HepG2 (cell line): ENCODE measurements at regions not wholly inside any gene's neighbourhood (a gene's known extent, or its start where the extent isn't known, plus 50 kb on each side); places are given as distances from the start of the nearest gene placed in this dataset.

Experiments
- ATAC-seq: fragments of 200-7000 bp; cut with Tn5 transposase; 3 replicates; pipeline ENCODE4 v1.9.1; 2020; ENCODE audit warnings: mild to moderate bottlenecking, moderate library complexity
- BruUV-seq: library from RNA; stranded (reverse); fragments of 400-500 nt; replicated peaks from 2 replicates; lab custom pipeline; 2021; lab: Mats Ljungman, UMichigan
- CTCF ChIA-PET: fragments of 300-600 bp; formaldehyde crosslinking; extraction: SDS; loops from one replicate; lab custom pipeline; 2021; ENCODE audit warnings: low total read pairs, inconsistent platforms, low intra/inter-chr PET ratio; lab: Yijun Ruan, JAX
- POLR2A ChIA-PET: fragments of 350-600 bp; sonication (Branson Sonifier 250); formaldehyde crosslinking; loops from one replicate; lab custom pipeline; 2020; ENCODE audit warnings: antibody characterized with exemption, inconsistent platforms; lab: Yijun Ruan, JAX
- DNase-seq: peaks from one replicate; pipeline ENCODE4 v3.0.0-alpha.2; 2015; ENCODE audit warnings: low spot score
- FAIRE-seq: peaks from 3 replicates; lab custom pipeline; 2011; peaks lifted over from hg19 to GRCh38; lab: Jason Lieb, UNC
- H2AFZ ChIP-seq: one replicate; pipeline ENCODE4 v1.6.1; 2011; ENCODE audit warnings: low read length, inconsistent platforms
- H3K27ac ChIP-seq: fragments of 300-600 bp; 3 replicates; pipeline ENCODE4 v1.8.0; 2011; ENCODE audit warnings: mixed run types, mild to moderate bottlenecking, mixed read lengths, low read length, inconsistent platforms; ENCODE audit not compliant: insufficient read depth; ENCODE audit errors: extremely low read length
- H3K27me3 ChIP-seq, 2 experiments: fragments of 200-600 bp in 1 of 2; 2 replicates in 1 of 2; 3 replicates in 1 of 2; pipeline versions ENCODE4 v1.6.0 to v1.8.0; 2011; ENCODE audit warnings: low read length in 2 of 2, mild to moderate bottlenecking in 2 of 2, moderate library complexity in 2 of 2, inconsistent platforms in 1 of 2; ENCODE audit not compliant: insufficient read depth in 2 of 2, control insufficient read depth in 1 of 2
- H3K36me3 ChIP-seq, 2 experiments: fragments of 200-600 bp in 1 of 2; replicated peaks in 1 of 2; 2 replicates in 1 of 2; 3 replicates in 1 of 2; pipeline versions ENCODE4 v1.5.1 to v1.8.0; 2011; ENCODE audit warnings: low read length in 2 of 2, inconsistent platforms in 1 of 2; ENCODE audit not compliant: insufficient read depth in 2 of 2, control insufficient read depth in 1 of 2
- H3K4me1 ChIP-seq: 2 replicates; pipeline ENCODE4 v1.5.1; 2012; ENCODE audit warnings: low read length, inconsistent platforms; ENCODE audit not compliant: insufficient read depth
- H3K4me2 ChIP-seq: 2 replicates; pipeline ENCODE4 v1.6.0; 2011; ENCODE audit warnings: low read depth, low read length, inconsistent platforms
- H3K4me3 ChIP-seq, 3 experiments: fragments of 200-600 bp in 1 of 3; sonication (generic), shearing (Covaris generic) in 1 of 3; replicated peaks in 1 of 3; 2 replicates each; pipeline ENCODE4 v1.5.1; 2011 to 2016; ENCODE audit warnings: low read length in 3 of 3, inconsistent platforms in 2 of 3, low read depth in 2 of 3, mild to moderate bottlenecking in 2 of 3, control low read depth in 1 of 3, mixed read lengths in 1 of 3; ENCODE audit not compliant: insufficient read depth in 1 of 3
- H3K79me2 ChIP-seq: one replicate; pipeline ENCODE4 v1.6.1; 2011; ENCODE audit warnings: low read length, inconsistent platforms; ENCODE audit not compliant: insufficient read depth
- H3K9ac ChIP-seq: 2 replicates; pipeline ENCODE4 v1.6.0; 2011; ENCODE audit warnings: mild to moderate bottlenecking, low read depth, low read length, inconsistent platforms; ENCODE audit not compliant: insufficient read depth
- H3K9me3 ChIP-seq: 2 replicates; pipeline ENCODE4 v1.5.1; 2012; ENCODE audit warnings: mild to moderate bottlenecking, low read length
- H4K20me1 ChIP-seq: 2 replicates; pipeline ENCODE4 v1.6.0; 2011; ENCODE audit warnings: inconsistent platforms, mild to moderate bottlenecking, low read length, moderate library complexity; ENCODE audit not compliant: insufficient read depth
- CCDC6 ChIP-seq: sonication (generic); formaldehyde crosslinking; IDR thresholded peaks from 2 replicates; pipeline ENCODE4 v1.8.1; 2022; ENCODE audit warnings: mild to moderate bottlenecking, missing genetic modification reagents, moderate library complexity
- ETV6 ChIP-seq: sonication (generic); formaldehyde crosslinking; conservative IDR thresholded peaks from 2 replicates; pipeline ENCODE4 v1.4.0; 2020; ENCODE audit warnings: missing genetic modification reagents
- JUND ChIP-seq: sonication (generic); formaldehyde crosslinking; IDR thresholded peaks from 2 replicates; pipeline ENCODE4 v1.8.0; 2022; ENCODE audit warnings: mild to moderate bottlenecking, missing genetic modification reagents
- KDM1A ChIP-seq: IDR thresholded peaks from 2 replicates; pipeline ENCODE4 v1.6.1; 2016; ENCODE audit warnings: missing compliant biosample characterization
- KLF12 ChIP-seq: sonication (generic); formaldehyde crosslinking; IDR thresholded peaks from 2 replicates; pipeline ENCODE4 v1.4.0; 2020; ENCODE audit warnings: missing genetic modification reagents, borderline replicate concordance
- LRRFIP1 ChIP-seq: sonication (generic); formaldehyde crosslinking; conservative IDR thresholded peaks from 2 replicates; pipeline ENCODE4 v1.4.0; 2020; ENCODE audit warnings: missing genetic modification reagents
- MAF1 ChIP-seq: sonication (generic); formaldehyde crosslinking; IDR thresholded peaks from 2 replicates; pipeline ENCODE4 v1.5.0; 2020; ENCODE audit warnings: missing genetic modification reagents, borderline replicate concordance
- MXD4 ChIP-seq: IDR thresholded peaks from 2 replicates; pipeline ENCODE4 v1.6.1; 2016; ENCODE audit warnings: mild to moderate bottlenecking, missing biosample characterization, missing genetic modification reagents
- NFATC3 ChIP-seq: sonication (generic); formaldehyde crosslinking; IDR thresholded peaks from 2 replicates; pipeline ENCODE4 v1.5.1; 2020; ENCODE audit warnings: mild to moderate bottlenecking, missing genetic modification reagents
- NFE2 ChIP-seq: sonication (generic); formaldehyde crosslinking; IDR thresholded peaks from 2 replicates; pipeline ENCODE4 v1.4.0; 2020; ENCODE audit warnings: missing genetic modification reagents
- RXRB ChIP-seq: IDR thresholded peaks from 2 replicates; pipeline ENCODE4 v1.6.1; 2016; ENCODE audit warnings: borderline replicate concordance, missing genetic modification reagents, missing compliant biosample characterization
- ZC3H13 ChIP-seq: sonication (generic); formaldehyde crosslinking; IDR thresholded peaks from 2 replicates; pipeline ENCODE4 v1.8.1; 2023; ENCODE audit warnings: mild to moderate bottlenecking, missing genetic modification reagents, moderate library complexity
- ZNF30 ChIP-seq: sonication (generic); formaldehyde crosslinking; IDR thresholded peaks from 2 replicates; pipeline ENCODE4 v1.5.0; 2020; ENCODE audit warnings: mild to moderate bottlenecking, missing genetic modification reagents
- ZNF33A ChIP-seq: sonication (generic); formaldehyde crosslinking; IDR thresholded peaks from 2 replicates; pipeline ENCODE4 v1.5.1; 2020; ENCODE audit warnings: missing genetic modification reagents, mild to moderate bottlenecking, moderate library complexity, borderline replicate concordance
- ZNF383 ChIP-seq: sonication (generic); formaldehyde crosslinking; IDR thresholded peaks from 2 replicates; pipeline ENCODE4 v1.4.0; 2020; ENCODE audit warnings: missing genetic modification reagents, mild to moderate bottlenecking, borderline replicate concordance
- ZNF543 ChIP-seq: sonication (generic); formaldehyde crosslinking; IDR thresholded peaks from 2 replicates; pipeline ENCODE4 v1.4.0; 2020; ENCODE audit warnings: mild to moderate bottlenecking, missing genetic modification reagents
- ZNF749 ChIP-seq: sonication (generic); formaldehyde crosslinking; IDR thresholded peaks from 2 replicates; pipeline ENCODE4 v1.8.0; 2022; ENCODE audit warnings: mild to moderate bottlenecking, missing genetic modification reagents, moderate library complexity, borderline replicate concordance
- WGBS: methylation state at CpG from one replicate; pipeline ENCODE4 v1.1.6; 2017; ENCODE audit warnings: low lambda C conversion rate; 5-methylcytosine and 5-hydroxymethylcytosine counted together
- in situ Hi-C: cut with HindIII; loops from 2 replicates; pipeline ENCODE4 v1.10.0; 2017; ENCODE audit warnings: low pct_unique_long_range_greater_than_20kb; ENCODE audit not compliant: extremely low pct_ligation_motif_present
- intact Hi-C: fragments of 100-400 bp; cut with micrococcal nuclease; formaldehyde crosslinking; loops from one replicate; pipeline ENCODE4 v1.10.0; 2022; ENCODE audit not compliant: unreplicated experiment
- TF ChIP-seq, protein P1 (sequence below): sonication (generic); formaldehyde crosslinking; IDR thresholded peaks from 2 replicates; pipeline ENCODE4 v1.4.0; 2020; ENCODE audit warnings: missing genetic modification reagents

GRCh38 chrY:7444141-7444540 lies 532.6 kb upstream of the AMELY start:
- H3K79me2 ChIP-seq = no peaks in the 10 kb centered on the region
- ATAC-seq (no peak), FAIRE-seq (no peak), DNase-seq (no peak)
- in situ Hi-C loops = no loop called here
- no peaks in the 10 kb centered on the region for H3K9me3 ChIP-seq
- TF ChIP-seq ZNF30 (CRISPR knock-in tag) = no peak
- TF ChIP-seq NFATC3 = no peak
- no peak for TF ChIP-seq KLF12 (CRISPR knock-in tag)
- no peak for TF ChIP-seq NFE2 (CRISPR knock-in tag)
- no peak for TF ChIP-seq MXD4 (CRISPR knock-in tag)
- TF ChIP-seq ZNF33A (CRISPR knock-in tag) = no peak
- no peak for TF ChIP-seq KDM1A
- TF ChIP-seq RXRB (CRISPR knock-in tag) = no peak
- TF ChIP-seq MAF1 = no peak
- no peak for TF ChIP-seq JUND (CRISPR knock-in tag)
- TF ChIP-seq CCDC6 (CRISPR knock-in tag) = no peak
- TF ChIP-seq ZNF749 (CRISPR knock-in tag) = no peak
- TF ChIP-seq, protein P1, sequence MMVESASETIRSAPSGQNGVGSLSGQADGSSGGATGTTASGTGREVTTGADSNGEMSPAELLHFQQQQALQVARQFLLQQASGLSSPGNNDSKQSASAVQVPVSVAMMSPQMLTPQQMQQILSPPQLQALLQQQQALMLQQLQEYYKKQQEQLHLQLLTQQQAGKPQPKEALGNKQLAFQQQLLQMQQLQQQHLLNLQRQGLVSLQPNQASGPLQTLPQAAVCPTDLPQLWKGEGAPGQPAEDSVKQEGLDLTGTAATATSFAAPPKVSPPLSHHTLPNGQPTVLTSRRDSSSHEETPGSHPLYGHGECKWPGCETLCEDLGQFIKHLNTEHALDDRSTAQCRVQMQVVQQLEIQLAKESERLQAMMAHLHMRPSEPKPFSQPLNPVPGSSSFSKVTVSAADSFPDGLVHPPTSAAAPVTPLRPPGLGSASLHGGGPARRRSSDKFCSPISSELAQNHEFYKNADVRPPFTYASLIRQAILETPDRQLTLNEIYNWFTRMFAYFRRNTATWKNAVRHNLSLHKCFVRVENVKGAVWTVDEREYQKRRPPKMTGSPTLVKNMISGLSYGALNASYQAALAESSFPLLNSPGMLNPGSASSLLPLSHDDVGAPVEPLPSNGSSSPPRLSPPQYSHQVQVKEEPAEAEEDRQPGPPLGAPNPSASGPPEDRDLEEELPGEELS (CRISPR knock-in tag) = no peak
- TF ChIP-seq LRRFIP1 (CRISPR knock-in tag) = no peak
- no peak for TF ChIP-seq ETV6 (CRISPR knock-in tag)
- no peak for TF ChIP-seq ZNF383 (CRISPR knock-in tag)
- TF ChIP-seq ZC3H13 (CRISPR knock-in tag) = no peak
- TF ChIP-seq ZNF543 (CRISPR knock-in tag) = no peak
- no peak overlapping the region for H3K9ac ChIP-seq
- H3K27me3 ChIP-seq = no peaks in the 10 kb centered on the region
- no peaks in the 10 kb centered on the region for H4K20me1 ChIP-seq
- no TSS peak for BruUV-seq
- H3K4me2 ChIP-seq = no peak overlapping the region
- 0% methylated on average over 1 of the region's 3 CpGs for WGBS
- ChIA-PET CTCF (no interaction called here), POLR2A (no interaction called here)
- no peaks in the 10 kb centered on the region for H3K4me1 ChIP-seq
- intact Hi-C loops = no loop called here
- H3K27ac ChIP-seq = no peak overlapping the region
- no peak overlapping the region for H2AFZ ChIP-seq
- no peak overlapping the region for H3K4me3 ChIP-seq
- no peaks in the 10 kb centered on the region for H3K36me3 ChIP-seq
